ENCODE measurements at regions not wholly inside any gene's neighbourhood (a gene's known extent, or its start where the extent isn't known, plus 50 kb on each side); places are given as distances from the start of the nearest gene placed in this dataset.

DNA sequence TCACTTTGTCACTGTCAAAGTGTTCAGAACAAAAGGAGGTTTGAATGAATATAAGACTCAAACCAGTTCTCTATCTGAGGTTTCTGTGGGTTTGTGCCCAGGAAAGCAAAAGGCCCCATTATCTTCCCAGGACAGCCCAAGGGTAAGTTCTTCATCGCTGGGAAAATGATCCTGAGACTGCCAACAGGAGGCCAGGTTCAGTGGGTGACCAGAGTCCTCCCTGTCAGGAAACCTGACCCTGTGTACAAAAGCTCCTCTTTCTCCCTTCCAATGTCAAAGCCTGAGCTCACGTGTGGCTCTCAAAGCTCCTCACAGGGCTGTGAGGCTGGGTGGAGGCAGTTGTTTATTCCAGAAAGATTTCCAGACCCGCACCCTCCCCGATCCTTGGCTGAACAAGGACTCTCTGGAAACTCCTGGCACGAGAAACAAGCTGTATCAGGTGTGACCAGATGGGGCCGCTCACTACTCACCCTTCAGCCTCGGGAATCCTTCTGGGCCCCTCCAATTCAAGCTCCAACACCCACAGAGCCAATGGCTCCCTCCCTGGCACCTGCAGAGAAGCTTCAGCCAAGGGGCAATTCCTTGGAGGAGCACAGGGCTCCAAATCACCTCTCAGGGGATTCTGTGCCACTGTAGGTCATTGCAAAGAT, 1516.7 kb downstream of the TSPY10 start:
- TF ChIP-seq, protein P1, sequence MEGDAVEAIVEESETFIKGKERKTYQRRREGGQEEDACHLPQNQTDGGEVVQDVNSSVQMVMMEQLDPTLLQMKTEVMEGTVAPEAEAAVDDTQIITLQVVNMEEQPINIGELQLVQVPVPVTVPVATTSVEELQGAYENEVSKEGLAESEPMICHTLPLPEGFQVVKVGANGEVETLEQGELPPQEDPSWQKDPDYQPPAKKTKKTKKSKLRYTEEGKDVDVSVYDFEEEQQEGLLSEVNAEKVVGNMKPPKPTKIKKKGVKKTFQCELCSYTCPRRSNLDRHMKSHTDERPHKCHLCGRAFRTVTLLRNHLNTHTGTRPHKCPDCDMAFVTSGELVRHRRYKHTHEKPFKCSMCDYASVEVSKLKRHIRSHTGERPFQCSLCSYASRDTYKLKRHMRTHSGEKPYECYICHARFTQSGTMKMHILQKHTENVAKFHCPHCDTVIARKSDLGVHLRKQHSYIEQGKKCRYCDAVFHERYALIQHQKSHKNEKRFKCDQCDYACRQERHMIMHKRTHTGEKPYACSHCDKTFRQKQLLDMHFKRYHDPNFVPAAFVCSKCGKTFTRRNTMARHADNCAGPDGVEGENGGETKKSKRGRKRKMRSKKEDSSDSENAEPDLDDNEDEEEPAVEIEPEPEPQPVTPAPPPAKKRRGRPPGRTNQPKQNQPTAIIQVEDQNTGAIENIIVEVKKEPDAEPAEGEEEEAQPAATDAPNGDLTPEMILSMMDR (IDR thresholded peaks at IDR 0.05 in 4 of 5, conservative IDR thresholded peaks at IDR 0.05 in 1 of 5): no peak
- TF ChIP-seq POLR2A (IDR thresholded peaks at IDR 0.05): no peak
